C4-2B (cell line): ENCODE measurements at regions not wholly inside any gene's neighbourhood (a gene's known extent, or its start where the extent isn't known, plus 50 kb on each side); places are given as distances from the start of the nearest gene placed in this dataset.
"Not testable (repeated sequence)": the region's sequence is repeated elsewhere in the genome, so short reads cannot be mapped to it uniquely, and the experiment has no call there.

ENCODE experiments used
- ZFX ChIP-seq: fragments of 450-650 bp; IDR thresholded peaks from 2 replicates; pipeline ENCODE4 v1.6.1; 2017
- TF ChIP-seq, protein P1 (sequence below): fragments of 450-650 bp; conservative IDR thresholded peaks from 2 replicates; pipeline ENCODE4 v1.5.1; 2017; ENCODE audit warnings: mild to moderate bottlenecking

GRCh38 chr2:217346043-217346442, 486.2 kb upstream of the TNP1 start:
- TF ChIP-seq, protein P1, sequence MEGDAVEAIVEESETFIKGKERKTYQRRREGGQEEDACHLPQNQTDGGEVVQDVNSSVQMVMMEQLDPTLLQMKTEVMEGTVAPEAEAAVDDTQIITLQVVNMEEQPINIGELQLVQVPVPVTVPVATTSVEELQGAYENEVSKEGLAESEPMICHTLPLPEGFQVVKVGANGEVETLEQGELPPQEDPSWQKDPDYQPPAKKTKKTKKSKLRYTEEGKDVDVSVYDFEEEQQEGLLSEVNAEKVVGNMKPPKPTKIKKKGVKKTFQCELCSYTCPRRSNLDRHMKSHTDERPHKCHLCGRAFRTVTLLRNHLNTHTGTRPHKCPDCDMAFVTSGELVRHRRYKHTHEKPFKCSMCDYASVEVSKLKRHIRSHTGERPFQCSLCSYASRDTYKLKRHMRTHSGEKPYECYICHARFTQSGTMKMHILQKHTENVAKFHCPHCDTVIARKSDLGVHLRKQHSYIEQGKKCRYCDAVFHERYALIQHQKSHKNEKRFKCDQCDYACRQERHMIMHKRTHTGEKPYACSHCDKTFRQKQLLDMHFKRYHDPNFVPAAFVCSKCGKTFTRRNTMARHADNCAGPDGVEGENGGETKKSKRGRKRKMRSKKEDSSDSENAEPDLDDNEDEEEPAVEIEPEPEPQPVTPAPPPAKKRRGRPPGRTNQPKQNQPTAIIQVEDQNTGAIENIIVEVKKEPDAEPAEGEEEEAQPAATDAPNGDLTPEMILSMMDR: not testable (repeated sequence)
- not testable (repeated sequence) for TF ChIP-seq ZFX
